PC-9 (cell line): ENCODE measurements at regions not wholly inside any gene's neighbourhood (a gene's known extent, or its start where the extent isn't known, plus 50 kb on each side); places are given as distances from the start of the nearest gene placed in this dataset.

Experiments
- BruUV-seq: library from RNA; stranded (reverse); fragments of 400-500 nt; replicated peaks from 2 replicates; lab custom pipeline; 2021; lab: Mats Ljungman, UMichigan
- CTCF ChIA-PET: fragments of 300-600 bp; sonication (Branson Sonifier 250); formaldehyde crosslinking; loops from one replicate; lab custom pipeline; 2022; ENCODE audit warnings: antibody characterized with exemption; lab: Charles Lee
- POLR2A ChIA-PET: fragments of 300-600 bp; sonication (Branson Sonifier 250); formaldehyde crosslinking; loops from one replicate; lab custom pipeline; 2022; ENCODE audit warnings: antibody characterized with exemption; ENCODE audit not compliant: unreplicated experiment; lab: Charles Lee
- DNase-seq, 2 experiments: peaks; one replicate each; pipeline versions ENCODE4 v3.0.0 to v3.0.0-alpha.2; 2015 to 2022; ENCODE audit warnings: mixed read lengths in 1 of 2
- H2AFZ ChIP-seq: fragments of 200-600 bp; sonication (generic); 2 replicates; pipeline ENCODE4 v1.8.1; 2017; ENCODE audit warnings: antibody characterized with exemption
- H3F3A ChIP-seq: fragments of 200-600 bp; sonication (generic); 2 replicates; pipeline ENCODE4 v1.8.1; 2017; ENCODE audit warnings: antibody characterized with exemption, mild to moderate bottlenecking, low read depth; ENCODE audit not compliant: insufficient read depth
- H3K27ac ChIP-seq: fragments of 200-600 bp; sonication (generic); 2 replicates; pipeline ENCODE4 v1.6.1; 2016; ENCODE audit warnings: mixed run types
- H3K27me3 ChIP-seq: fragments of 200-600 bp; sonication (generic); 2 replicates; pipeline ENCODE4 v1.6.1; 2016; ENCODE audit warnings: low read depth, mixed run types; ENCODE audit not compliant: insufficient read depth
- H3K36me3 ChIP-seq: fragments of 200-600 bp; sonication (generic); 2 replicates; pipeline ENCODE4 v1.6.1; 2016; ENCODE audit warnings: low read depth, mixed run types
- H3K4me1 ChIP-seq: fragments of 200-600 bp; sonication (generic); replicated peaks from 2 replicates; pipeline ENCODE4 v1.6.1; 2016; ENCODE audit warnings: mixed run types; ENCODE audit not compliant: insufficient read depth
- H3K4me2 ChIP-seq: fragments of 200-600 bp; sonication (generic); 2 replicates; pipeline ENCODE4 v1.6.1; 2017; ENCODE audit warnings: mixed run types
- H3K4me3 ChIP-seq: fragments of 200-600 bp; sonication (generic); 2 replicates; pipeline ENCODE4 v1.6.1; 2016; ENCODE audit warnings: mixed run types
- H3K79me2 ChIP-seq: fragments of 200-600 bp; sonication (generic); 2 replicates; pipeline ENCODE4 v1.6.1; 2017; ENCODE audit warnings: low read depth, mixed run types
- H3K9me2 ChIP-seq: fragments of 200-600 bp; sonication (generic); 2 replicates; pipeline ENCODE4 v1.8.1; 2017; ENCODE audit warnings: mild to moderate bottlenecking; ENCODE audit not compliant: insufficient read depth
- H3K9me3 ChIP-seq: fragments of 200-600 bp; sonication (generic); 2 replicates; pipeline ENCODE4 v1.8.1; 2016; ENCODE audit warnings: low read depth; ENCODE audit not compliant: insufficient read depth
- H4K20me1 ChIP-seq: fragments of 200-600 bp; sonication (generic); 2 replicates; pipeline ENCODE4 v1.8.1; 2017; ENCODE audit not compliant: insufficient read depth
- EZH2 ChIP-seq: fragments of 200-600 bp; sonication (generic); IDR thresholded peaks from 2 replicates; pipeline ENCODE4 v1.8.0; 2017; ENCODE audit warnings: antibody characterized with exemption, low read depth
- intact Hi-C: fragments of 100-400 bp; cut with micrococcal nuclease; formaldehyde crosslinking; loops from one replicate; pipeline ENCODE4 v1.10.0; 2022; ENCODE audit not compliant: unreplicated experiment
- TF ChIP-seq, protein P1 (sequence below): fragments of 200-600 bp; sonication (generic); conservative IDR thresholded peaks from 2 replicates; pipeline ENCODE4 v1.6.1; 2017; ENCODE audit warnings: mixed run types, antibody characterized with exemption, mild to moderate bottlenecking, moderate library complexity

DNA sequence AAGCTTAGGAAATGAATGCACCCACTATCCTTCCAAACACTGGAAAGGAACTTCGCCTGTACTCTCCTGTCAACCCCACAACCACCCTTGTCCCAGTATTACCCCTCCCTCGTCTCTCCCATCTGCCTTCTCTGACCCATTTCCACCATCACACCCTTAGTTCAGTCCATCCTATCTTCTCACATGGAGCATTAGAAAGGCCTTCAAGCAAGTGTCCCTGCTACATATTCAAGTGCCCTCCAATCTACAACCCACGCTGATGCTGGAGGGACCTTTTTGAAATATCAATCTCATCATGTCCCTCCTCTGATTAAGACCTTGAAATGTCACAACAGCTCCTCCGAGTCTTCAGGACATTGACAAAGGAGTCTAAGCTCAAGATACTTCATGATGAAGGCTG lies 133.8 kb upstream of the CCL2 start:
- Histone ChIP-seq H3K79me2 (no peaks in the 10 kb centered on the region), H3K36me3 (no peaks in the 10 kb centered on the region), H3K4me1 (no peaks in the 10 kb centered on the region), H3K4me3 (no peak overlapping the region), H4K20me1 (no peaks in the 10 kb centered on the region), H3K9me3 (no peaks in the 10 kb centered on the region), H3K27me3 (peaks cover 14% of the 10 kb centered on the region; the same call in 1 of the 2 replicates), H3K9me2 (no peaks in the 10 kb centered on the region; the same call in 1 of the 2 replicates), H2AFZ (no peak overlapping the region), H3K4me2 (no peak overlapping the region), H3F3A (no peaks in the 10 kb centered on the region), H3K27ac (no peak overlapping the region)
- CTCF ChIA-PET, result no interaction called here
- BruUV-seq, result no TSS peak
- intact Hi-C loops, result no loop called here
- no peak for DNase-seq
- POLR2A ChIA-PET, result no interaction called here
- TF ChIP-seq, protein P1, sequence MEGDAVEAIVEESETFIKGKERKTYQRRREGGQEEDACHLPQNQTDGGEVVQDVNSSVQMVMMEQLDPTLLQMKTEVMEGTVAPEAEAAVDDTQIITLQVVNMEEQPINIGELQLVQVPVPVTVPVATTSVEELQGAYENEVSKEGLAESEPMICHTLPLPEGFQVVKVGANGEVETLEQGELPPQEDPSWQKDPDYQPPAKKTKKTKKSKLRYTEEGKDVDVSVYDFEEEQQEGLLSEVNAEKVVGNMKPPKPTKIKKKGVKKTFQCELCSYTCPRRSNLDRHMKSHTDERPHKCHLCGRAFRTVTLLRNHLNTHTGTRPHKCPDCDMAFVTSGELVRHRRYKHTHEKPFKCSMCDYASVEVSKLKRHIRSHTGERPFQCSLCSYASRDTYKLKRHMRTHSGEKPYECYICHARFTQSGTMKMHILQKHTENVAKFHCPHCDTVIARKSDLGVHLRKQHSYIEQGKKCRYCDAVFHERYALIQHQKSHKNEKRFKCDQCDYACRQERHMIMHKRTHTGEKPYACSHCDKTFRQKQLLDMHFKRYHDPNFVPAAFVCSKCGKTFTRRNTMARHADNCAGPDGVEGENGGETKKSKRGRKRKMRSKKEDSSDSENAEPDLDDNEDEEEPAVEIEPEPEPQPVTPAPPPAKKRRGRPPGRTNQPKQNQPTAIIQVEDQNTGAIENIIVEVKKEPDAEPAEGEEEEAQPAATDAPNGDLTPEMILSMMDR, result no peak
- no peak for TF ChIP-seq EZH2

DNA sequence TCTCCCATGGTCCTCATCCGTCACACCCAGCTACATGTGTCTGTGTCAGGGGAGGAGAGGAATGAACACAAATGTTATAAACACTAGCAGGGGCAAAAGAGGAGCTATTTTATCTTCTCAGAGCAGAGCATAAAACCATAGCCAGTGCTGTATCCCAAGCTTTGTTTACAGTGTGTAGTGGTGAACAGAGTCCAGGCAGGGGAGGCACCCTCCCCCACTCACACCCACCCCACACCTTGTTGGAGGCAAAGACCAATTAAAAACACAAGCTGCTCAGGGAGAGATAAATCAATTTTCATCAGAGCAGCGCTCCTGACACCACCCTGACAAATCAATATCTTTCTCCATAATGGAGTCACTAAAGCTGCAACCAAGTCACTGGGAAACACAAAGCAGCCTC lies 132.6 kb upstream of the CCL2 start:
- Histone ChIP-seq H2AFZ (no peak overlapping the region), H3K9me2 (no peaks in the 10 kb centered on the region; the same call in 1 of the 2 replicates), H3K4me2 (no peak overlapping the region), H3K79me2 (no peaks in the 10 kb centered on the region), H3K27me3 (peaks cover 22% of the 10 kb centered on the region; the same call in 1 of the 2 replicates), H3K4me3 (no peak overlapping the region), H3K9me3 (no peaks in the 10 kb centered on the region), H3K27ac (no peak overlapping the region), H4K20me1 (no peaks in the 10 kb centered on the region), H3K4me1 (no peaks in the 10 kb centered on the region), H3F3A (no peaks in the 10 kb centered on the region), H3K36me3 (no peaks in the 10 kb centered on the region)
- intact Hi-C loops, result no loop called here
- ChIA-PET CTCF (no interaction called here), POLR2A (no interaction called here)
- DNase-seq, result no peak
- BruUV-seq, result no TSS peak
- TF ChIP-seq EZH2, result no peak
- TF ChIP-seq, protein P1, result no peak

DNA sequence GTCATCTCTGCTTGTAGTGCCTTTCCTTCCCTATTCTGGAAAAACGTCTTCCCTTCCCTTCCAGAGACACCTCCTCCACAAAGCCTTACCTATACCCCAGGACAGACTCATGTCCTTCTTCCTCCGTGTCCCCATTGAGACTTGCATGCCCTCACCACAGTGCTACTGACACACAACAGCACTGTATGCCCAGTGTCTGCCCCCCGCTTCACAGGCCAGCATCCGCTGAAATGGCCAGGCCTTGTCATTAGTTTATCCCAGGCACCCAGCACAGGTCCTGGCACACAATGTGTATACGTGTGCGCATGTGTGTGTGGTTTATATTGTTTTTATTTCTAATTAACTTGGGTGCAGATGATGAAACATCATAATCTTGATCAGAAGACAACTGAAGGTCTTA lies 130.1 kb upstream of the CCL2 start:
- H3K4me1 ChIP-seq, result no peaks in the 10 kb centered on the region
- no peaks in the 10 kb centered on the region for H4K20me1 ChIP-seq
- no peak overlapping the region for H3K27ac ChIP-seq
- no peaks in the 10 kb centered on the region for H3K9me3 ChIP-seq
- intact Hi-C loops, result no loop called here
- no peak overlapping the region for H3K4me2 ChIP-seq
- H3K9me2 ChIP-seq, result no peaks in the 10 kb centered on the region; the same call in 1 of the 2 replicates
- no peaks in the 10 kb centered on the region for H3F3A ChIP-seq
- H3K79me2 ChIP-seq, result no peaks in the 10 kb centered on the region
- H3K4me3 ChIP-seq, result no peak overlapping the region
- TF ChIP-seq EZH2, result no peak
- TF ChIP-seq, protein P1, result no peak
- no peak overlapping the region for H2AFZ ChIP-seq
- DNase-seq, result no peak
- BruUV-seq, result no TSS peak
- POLR2A ChIA-PET, result no interaction called here
- CTCF ChIA-PET, result no interaction called here
- no peaks in the 10 kb centered on the region for H3K36me3 ChIP-seq
- peaks cover 45% of the 10 kb centered on the region; the same call in 1 of the 2 replicates for H3K27me3 ChIP-seq
